CD4-positive, alpha-beta T cell treated with Interleukin-17A for 4 hours (primary cell): ENCODE measurements at regions not wholly inside any gene's neighbourhood (a gene's known extent, or its start where the extent isn't known, plus 50 kb on each side); places are given as distances from the start of the nearest gene placed in this dataset.

Experiments used
- DNase-seq: peaks from one replicate; pipeline ENCODE4 v3.0.0-alpha.2; 2020; ENCODE audit warnings: mixed read lengths

- DNase-seq: no peak
These were observed 195.1 kb downstream of the IRF8 start for GRCh38 chr16:86093801-86094750.

DNA sequence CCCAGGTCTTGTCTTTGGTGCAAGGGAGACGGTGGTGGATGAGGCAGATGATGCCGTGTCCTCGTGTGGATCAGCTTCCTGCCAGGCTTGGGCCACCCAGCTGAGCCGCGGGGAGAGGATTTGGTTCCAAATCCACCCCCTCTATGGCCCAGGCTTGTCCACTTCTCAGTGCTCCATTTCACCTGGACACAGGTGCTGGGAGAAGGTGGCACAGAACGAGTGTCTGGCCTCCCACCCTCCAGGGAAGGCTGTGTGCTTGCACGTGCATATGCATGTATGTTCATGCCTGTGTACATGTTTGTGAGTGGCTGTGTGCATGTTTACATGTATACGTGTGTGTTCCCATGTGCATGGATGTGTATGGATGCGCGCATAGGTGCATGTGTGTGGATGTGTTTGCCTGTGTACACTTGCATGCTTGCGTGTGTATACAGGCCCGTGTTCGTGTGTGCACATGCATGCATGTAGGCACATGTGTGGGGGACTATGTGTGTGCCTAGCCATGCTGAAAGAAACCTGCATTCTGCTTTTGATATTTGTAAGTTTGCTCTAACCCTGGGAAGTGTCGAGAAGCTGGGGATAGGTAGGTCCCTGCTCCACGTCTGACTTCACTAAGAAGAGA, 196.3 kb downstream of the IRF8 start:
- DNase-seq: no peak

DNA sequence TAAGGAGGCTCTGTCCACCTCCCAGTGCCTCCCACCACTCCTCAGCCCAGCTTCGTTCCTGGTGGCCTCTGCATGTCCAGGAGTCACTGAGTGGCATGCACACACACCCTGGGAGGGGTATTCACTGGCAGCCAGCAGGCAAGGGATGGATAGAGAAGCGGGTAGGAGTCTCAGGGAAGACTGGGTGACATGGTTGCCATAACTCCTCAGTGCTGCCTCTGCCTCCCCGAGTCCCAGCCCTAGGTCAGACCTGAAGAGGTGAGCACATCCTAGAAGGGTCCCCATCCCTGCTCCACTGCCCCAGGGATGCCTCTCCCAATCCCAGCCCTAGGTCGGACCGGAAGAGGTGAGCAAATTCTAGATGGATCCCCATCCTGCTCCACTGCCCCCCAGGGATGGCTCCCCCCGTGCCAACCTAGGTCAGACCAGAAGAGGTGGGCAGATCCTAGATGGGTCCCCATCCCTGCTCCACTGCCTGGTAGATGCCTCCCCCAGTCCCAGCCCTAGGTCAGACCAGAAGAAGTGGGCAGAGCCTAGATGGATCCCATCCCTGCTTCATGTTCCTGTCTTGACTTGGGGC, 197.0 kb downstream of the IRF8 start:
- DNase-seq: no peak

DNA sequence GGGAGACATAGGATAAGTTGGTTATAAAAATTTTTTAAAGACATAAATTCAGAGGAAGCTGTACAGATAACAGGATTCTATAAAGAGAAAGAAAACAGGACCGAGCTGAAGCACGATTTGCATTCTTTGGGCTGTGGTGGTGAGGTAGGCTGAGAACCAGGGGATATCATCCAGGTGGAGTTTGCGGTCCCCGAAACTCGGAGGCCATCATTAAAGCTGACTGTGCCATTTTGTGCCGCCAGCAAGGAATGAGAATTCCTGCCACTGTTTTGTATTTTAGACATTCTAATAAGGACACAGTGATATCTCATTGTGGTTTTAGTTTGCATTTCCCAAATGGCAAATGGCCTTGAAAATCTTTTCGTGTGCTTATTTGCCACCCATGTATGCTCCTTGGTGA, 197.9 kb downstream of the IRF8 start:
- DNase-seq: no peak

DNA sequence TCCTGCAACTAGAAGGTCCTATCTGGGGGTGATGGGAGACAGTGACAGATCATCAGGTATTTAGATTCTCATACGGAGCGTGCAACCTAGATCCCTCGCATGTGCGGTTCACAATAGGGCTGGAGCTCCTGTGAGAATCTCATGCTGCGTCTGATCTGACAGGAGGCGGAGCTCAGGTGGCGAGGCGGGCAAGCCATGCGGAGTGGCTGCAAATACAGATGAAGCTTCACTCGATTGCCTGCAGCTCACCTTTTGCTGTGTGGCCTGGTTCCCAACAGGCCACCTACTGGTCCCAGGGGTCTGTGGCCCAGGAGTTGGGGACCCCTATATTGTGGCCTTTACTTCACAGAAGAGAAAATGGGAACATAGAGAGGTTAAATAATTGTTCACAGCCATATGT, 200.4 kb downstream of the IRF8 start:
- no peak for DNase-seq

DNA sequence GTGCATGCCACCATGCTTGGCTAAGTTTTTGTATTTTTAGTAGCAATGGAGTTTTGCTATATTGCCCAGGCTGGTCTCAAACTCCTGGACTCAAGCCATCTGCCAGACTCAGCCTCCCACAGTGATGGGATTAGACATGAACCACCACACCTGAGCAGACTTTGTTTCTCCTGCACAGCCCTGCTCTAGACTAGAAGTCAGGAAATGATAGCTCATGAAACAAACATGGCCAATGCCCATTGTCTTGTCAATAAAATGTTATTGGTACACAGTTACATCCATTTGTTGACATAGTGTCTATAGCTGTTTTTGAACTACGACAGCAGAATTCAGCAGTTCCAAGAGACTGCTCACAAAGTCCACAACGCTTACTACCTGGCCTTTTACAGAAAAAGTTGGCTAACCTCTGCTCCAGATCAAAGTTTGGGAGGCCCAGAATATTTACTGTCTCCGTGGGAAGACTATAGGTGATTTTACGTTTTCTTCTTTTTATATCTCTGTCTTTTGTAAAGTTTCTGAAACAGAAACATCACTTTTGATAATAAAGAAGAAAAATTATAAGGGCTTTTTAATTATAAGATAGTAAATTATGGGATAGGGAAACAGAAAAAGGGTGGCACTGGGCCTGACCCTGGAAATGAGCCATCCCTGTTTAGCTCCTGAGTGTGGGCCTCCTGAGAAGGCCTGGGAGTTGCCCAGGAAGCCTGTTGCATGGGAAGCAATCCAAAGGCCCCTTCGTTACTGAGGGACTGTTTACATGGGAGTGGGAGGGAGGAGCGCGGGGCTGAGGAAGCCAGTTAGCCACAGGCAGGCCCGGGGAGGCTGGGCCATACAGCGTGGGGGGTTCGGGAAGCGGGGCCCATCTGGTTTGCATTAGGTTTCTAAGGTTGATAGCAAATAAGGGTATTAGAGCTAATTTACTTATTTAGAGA, 201.5 kb downstream of the IRF8 start:
- no peak for DNase-seq

DNA sequence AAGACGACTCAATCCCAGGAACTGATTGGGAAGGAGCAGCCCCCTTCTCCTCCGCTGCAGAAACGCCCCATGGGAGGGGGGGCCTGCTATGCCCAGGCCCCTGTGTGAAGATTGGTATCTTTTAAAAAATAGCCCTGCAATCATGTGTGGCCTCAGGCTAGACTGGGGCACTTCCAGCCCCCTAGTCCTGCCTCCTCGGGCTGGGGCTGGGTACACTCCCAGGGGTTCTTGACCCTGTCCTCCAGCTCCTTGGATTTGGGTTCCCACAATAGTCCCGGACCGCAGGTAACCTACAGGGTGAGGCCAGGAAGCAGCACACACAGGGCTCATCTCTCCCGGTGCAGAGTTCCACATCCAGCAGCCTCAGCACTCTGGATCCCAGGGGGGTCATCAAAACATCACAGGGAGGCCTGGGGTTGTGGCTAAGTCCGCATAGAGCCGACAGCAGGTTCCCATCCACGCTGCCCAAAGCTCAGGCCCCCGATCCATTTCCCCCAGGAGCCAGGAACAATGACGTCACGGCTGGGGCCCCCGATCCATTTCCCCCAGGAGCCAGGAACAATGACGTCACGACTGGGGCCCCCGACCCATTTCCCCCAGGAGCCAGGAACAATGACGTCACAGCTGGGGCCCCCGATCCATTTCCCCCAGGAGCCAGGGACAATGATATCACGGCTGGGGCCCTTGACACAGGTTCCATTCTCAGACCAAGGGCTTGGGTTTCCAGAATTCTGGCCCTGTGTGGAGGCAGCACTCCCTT, 202.4 kb downstream of the IRF8 start:
- DNase-seq: no peak

DNA sequence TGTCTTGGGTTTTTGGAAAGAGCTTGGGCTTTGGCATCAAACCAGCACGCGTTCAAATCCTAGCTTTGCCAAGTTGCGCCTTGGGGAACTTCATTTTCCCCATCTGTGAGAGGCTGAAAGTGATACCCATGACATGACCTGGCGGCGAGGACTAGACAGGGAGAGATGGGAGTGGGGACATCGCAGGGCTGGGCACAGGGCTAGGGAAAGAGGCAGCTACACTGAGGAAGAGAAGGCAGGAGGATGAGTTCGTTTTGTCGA, 202.9 kb downstream of the IRF8 start:
- no peak for DNase-seq

- no peak for DNase-seq
These were observed 204.4 kb downstream of the IRF8 start for GRCh38 chr16:86103320-86103719.

DNA sequence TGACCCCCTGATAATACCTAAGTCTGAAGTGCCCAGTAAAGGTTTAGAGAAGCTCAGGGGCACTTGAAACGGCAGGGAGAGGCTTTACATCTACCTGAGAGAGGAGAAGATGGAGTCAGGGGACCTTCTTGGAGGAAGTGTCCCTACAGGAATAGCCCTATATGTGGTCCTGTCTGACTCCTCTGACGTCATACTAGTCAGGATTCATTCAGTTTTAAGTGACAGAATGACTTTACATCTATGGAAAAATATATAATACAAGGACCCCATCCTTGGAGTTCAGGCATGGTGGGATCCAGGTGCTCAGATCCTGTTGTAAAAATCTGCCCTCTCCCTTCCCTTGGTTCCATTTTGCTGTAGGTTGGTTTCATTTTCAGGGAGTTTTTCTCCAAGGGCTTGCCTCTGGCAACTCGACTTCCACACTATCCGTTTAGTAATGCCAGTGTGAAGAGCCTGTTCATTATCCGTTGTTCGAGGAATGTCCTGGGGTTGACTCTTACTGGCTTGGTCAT, 205.6 kb downstream of the IRF8 start:
- no peak for DNase-seq

GRCh38 chr16:86107215-86107825, 208.4 kb downstream of the IRF8 start:
- no peak for DNase-seq

GRCh38 chr16:86108062-86108461, 209.1 kb downstream of the IRF8 start:
- DNase-seq: no peak

DNA sequence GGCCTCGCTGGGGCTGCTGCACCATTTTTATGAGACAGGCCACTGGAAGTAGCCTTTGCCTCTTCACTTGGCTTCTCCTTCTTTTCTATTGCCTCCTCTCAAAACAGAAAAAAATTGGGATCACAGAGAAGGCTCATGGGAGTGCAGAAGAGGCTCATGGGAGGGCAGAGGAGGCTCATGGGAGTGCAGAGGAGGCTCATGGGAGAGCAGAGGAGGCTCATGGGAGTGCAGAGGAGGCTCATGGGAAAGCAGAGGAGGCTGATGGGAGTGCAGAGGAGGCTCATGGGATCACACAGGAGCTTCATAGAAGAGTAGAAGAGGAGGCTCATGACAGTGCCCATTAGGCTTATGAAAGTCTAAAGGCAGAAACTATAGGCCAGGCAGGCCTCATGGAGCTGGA, 211.2 kb downstream of the IRF8 start:
- DNase-seq: no peak

- DNase-seq: no peak
These were observed 211.8 kb downstream of the IRF8 start for GRCh38 chr16:86110726-86111125.

DNA sequence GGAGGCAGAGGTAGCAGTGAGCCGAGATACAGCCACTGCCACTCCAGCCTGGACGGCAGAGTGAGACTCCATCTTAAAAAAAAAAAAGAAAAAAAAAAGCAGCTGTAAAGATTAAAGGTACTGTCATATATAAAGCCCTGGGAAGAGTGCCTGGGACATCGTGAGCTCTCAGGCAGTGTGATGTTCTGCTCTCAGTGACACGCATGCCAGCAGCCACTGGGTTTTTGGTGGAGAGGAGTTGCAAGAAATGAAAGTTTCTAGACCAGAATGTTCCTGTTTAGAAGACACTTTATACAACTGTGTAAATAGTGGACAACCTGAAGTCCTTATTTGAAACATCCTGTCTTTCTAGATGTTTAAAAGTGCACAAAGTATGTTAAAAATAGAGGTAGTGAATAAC, 213.2 kb downstream of the IRF8 start:
- DNase-seq: no peak

DNA sequence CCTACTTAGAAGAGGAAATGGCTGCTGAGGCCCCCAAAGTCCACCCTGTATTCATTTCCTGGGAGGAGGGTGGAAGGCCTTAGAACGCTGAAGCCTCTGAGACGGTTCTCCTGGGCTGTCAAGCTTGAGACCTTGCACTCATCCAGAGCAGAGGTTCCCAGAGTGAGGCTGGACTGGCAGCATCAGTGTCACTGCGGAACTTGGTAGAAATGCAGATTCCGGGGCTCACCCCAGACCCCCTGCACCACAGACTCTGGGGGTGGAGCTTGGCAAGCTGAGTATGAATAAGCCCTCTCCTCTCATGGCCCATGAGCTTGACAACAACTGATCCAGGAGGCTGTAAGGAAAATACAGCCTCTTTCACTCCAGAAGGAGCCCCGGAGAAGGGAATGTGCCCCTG, 218.3 kb downstream of the IRF8 start:
- DNase-seq: no peak

- no peak for DNase-seq
These were observed 218.8 kb downstream of the IRF8 start for GRCh38 chr16:86117756-86118155.

- no peak for DNase-seq
These were observed 219.7 kb downstream of the IRF8 start for GRCh38 chr16:86118467-86119307.

DNA sequence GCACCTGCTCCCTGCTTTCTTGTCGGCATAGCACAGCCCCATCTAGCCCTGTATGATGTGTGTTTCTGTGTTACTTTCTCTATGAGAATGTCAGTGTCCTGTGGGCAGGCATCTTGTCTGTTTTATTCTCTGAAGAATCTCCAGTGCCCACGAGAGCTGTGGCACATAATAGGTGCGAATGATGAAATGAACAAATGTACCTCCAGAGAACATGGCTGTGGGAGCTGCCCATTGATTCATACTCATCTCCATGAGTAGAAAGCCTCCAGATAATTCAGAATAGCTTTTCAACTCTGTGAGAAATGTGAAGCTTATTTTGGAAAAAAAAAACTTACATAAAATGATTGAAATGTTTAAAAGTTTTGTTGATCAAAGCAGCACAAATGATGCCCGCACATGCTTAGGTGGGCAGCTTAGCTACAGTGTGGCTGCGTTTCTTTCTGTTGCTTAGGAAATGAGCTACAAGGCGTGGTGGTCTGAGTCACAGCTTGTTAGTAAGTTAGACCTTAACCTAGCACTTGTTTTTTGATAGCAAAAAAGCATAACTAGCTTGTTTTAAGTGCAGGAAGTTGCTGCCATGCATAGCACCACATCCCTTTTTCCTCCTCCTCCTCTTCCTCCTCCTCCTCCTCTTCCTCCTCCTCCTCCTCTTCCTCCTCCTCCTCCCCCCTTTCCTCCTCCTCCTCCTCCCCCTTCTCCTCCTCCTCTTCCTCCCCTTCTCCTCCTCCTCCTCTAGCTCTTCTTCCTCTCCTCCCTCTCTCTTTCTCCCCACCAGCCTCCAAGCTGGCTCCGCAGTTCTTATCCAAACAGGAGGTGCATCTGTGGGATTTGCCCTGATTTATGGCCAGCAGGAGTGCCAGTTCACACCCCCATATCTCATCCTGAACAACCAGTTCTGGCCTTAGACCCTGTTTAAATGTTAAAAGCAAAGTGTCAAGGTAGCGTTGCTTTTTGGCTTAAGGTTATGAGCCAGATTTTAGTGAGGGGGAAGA, 221.5 kb downstream of the IRF8 start:
- no peak for DNase-seq
